Prostate gland (tissue), 2 donors: ENCODE measurements at regions not wholly inside any gene's neighbourhood (a gene's known extent, or its start where the extent isn't known, plus 50 kb on each side); places are given as distances from the start of the nearest gene placed in this dataset.

Experiments used
- CTCF ChIP-seq, 4 experiments: fragments of 200-600 bp in 2 of 4; fragments of 450-650 bp in 2 of 4; sonication (generic) in 2 of 4; IDR thresholded peaks; 1 replicate in 3 of 4; 2 replicates in 1 of 4; pipeline ENCODE4 v1.5.1; 2016 to 2019; ENCODE audit warnings: antibody characterized with exemption in 4 of 4, mild to moderate bottlenecking in 2 of 4, moderate library complexity in 2 of 4
- POLR2A ChIP-seq: fragments of 450-650 bp; IDR thresholded peaks from one replicate; pipeline ENCODE4 v1.6.1; 2016; ENCODE audit warnings: antibody characterized with exemption, mild to moderate bottlenecking
- POLR2AphosphoS5 ChIP-seq: sonication (generic); formaldehyde crosslinking; IDR thresholded peaks from one replicate; pipeline ENCODE4 v1.6.1; 2017; ENCODE audit warnings: antibody characterized with exemption

DNA sequence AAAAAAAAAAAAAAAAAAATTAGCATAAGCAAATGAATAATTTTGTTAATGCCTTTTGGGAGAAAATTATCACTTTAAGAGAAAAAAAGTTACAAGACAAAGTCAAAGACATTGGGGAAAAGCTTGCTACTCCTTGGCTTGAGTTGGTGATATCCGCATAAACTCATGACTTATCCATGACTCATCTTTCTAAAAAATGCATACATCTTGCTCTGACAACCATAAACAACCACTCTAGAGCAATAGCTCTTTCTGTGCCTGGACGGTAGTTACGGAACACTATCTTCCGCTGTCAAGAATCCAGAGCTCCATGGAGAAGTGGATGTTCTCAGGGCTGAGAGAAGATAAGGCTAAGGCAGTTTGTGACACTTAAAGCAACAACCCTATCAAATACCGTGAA lies 281.1 kb upstream of the PFKP start:
- no peak for TF ChIP-seq CTCF (IDR thresholded peaks at IDR 0.05)
- no peak for TF ChIP-seq POLR2A
- no peak for TF ChIP-seq POLR2AphosphoS5
